ENCODE measurements at regions not wholly inside any gene's neighbourhood (a gene's known extent, or its start where the extent isn't known, plus 50 kb on each side); places are given as distances from the start of the nearest gene placed in this dataset.

DNA sequence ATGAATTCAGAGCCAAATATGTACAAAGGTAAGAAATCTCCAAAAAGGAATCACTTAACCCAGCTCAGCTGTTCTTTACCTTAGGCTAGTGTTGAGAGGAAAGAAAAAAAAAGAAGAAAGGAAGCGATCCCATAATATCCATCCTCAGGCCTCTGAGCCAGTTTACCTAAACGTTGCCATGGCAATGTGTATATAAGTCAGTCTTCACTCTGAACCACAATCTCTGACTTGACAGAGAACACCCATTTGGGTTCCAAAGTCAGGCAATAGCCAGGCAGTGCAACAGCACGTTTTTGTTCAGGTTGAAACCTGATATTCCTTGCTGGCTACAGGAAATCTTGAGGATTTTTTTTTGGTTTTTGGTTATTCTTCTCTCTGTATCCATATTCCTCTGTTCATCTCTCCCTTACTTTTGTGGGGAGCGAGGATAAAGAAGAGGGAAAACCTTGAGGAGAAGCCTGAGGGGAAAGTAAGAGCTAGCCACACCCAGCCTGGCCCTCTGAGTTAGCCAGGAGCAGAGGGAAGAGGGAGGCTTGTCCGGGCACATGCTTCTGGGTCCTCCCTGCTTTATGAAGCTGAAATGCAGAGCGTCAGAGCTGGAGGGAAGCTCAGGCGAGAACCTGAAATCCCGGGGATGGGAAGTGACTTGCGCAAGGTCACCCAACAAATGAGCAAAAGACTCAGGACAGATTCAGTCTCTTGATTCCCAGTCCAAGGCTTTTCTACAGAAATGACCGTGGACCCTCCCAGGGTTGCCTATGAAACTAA lies 152.7 kb downstream of the SOX9 start:
- TF ChIP-seq, protein P1, sequence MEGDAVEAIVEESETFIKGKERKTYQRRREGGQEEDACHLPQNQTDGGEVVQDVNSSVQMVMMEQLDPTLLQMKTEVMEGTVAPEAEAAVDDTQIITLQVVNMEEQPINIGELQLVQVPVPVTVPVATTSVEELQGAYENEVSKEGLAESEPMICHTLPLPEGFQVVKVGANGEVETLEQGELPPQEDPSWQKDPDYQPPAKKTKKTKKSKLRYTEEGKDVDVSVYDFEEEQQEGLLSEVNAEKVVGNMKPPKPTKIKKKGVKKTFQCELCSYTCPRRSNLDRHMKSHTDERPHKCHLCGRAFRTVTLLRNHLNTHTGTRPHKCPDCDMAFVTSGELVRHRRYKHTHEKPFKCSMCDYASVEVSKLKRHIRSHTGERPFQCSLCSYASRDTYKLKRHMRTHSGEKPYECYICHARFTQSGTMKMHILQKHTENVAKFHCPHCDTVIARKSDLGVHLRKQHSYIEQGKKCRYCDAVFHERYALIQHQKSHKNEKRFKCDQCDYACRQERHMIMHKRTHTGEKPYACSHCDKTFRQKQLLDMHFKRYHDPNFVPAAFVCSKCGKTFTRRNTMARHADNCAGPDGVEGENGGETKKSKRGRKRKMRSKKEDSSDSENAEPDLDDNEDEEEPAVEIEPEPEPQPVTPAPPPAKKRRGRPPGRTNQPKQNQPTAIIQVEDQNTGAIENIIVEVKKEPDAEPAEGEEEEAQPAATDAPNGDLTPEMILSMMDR (IDR thresholded peaks at IDR 0.05) = no peak
- no peak for TF ChIP-seq POLR2A (IDR thresholded peaks at IDR 0.05)
